ENCODE measurements at regions not wholly inside any gene's neighbourhood (a gene's known extent, or its start where the extent isn't known, plus 50 kb on each side); places are given as distances from the start of the nearest gene placed in this dataset.

DNA sequence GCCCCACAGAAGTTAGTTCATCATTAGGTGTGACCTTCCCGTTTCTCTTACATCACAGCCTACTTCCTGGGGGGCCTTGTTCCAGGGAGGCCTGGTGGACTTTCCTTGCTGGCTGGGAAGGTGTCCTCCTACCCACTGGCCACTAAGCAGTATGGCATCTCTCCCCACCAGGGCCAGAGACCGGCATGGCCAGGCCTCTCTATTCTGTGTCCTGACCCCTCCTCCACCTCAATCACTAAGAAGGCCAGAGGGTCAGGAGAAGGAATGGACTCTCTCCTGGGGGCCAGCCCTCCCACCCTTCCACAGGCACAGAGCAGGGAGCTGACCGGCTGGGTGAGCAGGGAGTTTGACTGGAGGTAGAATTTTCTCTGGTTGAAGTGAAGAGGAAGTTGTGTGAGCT is 81.9 kb downstream of the PJA1 start:
- no peak for DNase-seq

DNA sequence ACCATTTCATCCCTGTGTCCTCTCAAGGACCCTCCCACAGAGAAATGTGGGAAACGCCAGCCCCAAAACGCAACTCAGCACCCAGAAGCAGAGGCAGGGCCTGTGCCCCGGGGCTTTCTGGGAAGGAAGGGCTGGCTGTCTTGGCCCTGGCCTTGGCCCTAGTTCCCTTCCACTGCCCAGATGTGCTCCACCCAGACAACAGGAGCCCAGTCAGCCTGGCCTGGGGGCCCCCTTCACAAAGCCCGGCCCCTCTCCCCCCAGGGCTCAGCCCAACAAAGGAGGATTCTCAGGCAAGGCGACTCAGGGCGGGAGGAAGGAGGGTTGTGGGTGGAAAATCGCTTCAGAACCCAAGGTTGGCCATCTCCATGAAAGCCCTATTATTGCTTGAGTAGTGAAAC is 82.5 kb downstream of the PJA1 start:
- no peak for DNase-seq

DNA sequence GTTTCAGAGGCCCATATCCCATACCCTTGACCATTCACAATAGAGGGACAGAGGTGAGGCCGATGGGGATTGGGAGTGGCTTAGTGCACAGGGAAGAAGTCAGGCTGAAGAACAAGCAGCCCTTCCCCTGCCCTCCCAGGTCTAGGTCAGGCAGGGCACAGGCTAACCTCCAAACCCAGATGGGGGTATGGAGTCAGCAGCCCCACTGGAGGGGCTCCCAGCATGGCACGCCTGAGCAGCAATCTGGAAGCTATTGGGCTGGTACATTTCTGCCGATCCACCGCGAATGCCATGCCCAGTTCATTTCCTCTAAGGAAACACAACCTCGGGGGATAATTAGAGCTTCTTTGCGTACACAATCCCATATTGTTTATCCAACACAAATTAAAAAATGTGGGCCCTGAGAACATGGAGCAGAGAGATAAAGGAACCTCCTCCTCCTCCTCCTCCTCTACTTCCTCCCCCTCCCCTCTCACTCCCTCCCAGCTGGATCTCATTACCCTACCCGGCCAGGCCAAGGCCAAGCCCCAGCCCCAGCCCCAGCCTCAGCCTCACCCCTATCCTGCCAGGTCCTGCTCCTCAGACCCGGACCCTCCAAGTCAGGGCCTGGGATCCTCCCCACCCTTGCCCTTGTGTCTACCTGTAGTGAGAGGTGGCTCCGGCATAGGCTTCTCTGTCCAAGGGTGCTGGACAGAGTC is 83.0 kb downstream of the PJA1 start:
- no peak for DNase-seq

DNA sequence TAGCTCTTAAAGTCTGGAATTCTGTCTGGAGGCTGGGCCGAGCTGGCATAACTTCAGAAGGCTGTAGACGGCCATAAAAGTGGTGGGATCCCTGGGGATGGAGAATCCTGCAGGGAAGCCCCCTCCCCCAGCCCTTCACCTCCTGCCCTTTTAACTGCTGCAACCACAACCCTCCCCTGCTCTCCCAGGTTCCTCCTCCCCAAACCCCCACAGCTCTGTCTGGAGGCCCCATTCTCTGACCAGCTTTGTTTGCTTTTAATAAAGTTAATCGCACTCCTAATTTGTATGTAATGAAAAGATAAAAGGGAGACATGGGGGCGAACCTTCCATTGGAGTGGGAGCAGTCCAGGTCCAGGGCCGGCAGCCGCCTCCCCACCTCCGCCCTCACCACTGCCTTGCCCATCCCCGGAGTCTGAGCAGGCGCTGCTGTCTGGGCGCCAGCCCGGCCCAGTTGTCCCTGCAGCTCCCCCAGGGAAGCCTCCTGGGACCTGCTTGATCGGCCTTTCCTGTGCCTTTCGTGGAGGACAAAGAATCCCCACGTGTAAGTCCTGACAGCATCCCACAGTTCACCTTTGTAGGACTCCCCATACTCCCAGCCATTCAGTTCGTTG is 84.3 kb downstream of the PJA1 start:
- no peak for DNase-seq

DNA sequence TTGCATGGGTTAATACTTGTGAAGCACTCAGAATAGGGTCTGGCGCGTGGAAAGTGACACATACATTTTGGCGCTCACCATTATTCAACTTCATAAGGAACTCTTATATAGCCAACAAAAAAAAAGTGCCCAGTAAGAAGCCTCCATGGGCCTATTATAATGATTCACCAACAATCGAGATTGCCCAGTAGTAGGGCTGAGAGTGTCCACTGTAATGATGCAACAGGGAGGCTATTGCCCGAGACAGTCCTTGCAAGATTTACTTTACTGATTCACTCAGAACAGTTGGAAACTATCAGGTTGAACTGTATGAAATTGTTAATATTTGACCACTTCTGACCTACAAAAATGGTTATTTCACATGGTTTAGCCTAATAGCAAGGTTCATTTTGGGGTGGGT is 86.0 kb downstream of the PJA1 start:
- no peak for DNase-seq

DNA sequence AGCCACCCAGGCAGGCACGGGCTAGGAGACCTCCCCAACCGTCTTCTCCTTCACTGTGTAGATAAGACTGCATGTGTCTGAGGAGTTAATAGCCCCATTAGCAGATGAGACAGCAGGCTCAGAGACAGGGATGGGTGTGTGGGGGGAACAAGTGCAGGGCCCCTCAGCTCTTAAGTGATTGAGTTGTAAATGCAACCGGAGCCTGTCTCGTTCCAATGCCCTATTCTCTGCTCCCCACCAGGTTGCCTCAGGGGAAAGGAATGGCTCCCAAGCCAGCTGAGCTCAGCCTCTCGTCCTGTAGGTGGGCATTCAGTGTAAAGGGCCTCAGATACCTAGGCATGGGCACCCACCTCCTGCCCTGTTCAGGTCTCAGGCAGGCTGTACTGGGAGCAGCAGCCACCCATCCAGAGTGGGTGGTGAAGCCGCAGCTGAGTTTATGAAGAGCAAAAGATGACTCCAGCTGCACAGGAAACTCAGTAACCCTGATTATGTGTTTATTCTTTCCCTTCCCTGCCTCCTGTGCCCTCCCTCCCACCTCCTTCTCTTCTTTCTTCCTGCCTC is 87.3 kb downstream of the PJA1 start:
- no peak for DNase-seq

DNA sequence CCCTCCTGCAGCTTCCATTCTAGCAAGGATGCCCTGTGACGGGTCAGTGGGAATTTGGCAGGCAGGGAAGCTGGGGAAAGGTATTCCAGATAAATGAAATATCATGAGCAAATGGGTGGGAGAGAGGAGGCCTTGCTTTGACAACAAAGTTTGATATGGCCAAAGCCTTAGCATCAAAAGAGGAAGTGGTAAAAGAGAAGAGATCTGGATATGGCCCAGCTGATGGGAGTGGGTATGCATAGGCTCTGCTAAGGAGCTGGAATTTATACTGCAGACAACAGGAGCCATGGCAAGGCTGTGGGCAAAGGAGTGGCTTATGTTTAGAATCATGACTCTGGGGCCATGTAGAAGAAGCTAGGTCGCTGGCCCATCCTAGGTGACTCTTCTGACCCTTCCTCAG is 89.2 kb downstream of the PJA1 start:
- no peak for DNase-seq

DNA sequence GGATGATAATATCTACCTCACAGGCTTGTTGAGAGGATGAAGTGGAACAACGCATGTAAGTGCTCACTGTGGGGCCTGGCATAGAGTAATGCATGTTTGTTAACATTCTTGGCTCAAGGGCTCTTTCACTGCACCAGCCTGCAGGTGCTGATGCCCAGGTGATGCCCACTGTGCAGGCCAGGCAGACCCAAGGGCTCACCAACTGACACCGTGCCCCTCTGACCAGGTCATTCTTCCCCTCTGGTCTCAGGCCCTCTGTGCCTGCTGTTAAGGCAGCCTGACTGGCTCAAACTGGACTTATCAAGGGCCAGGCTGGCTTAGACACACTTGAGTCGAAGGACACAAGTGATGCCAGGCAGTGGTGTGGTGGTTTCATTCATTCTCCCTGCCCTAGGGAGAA is 90.5 kb downstream of the PJA1 start:
- DNase-seq: no peak

DNA sequence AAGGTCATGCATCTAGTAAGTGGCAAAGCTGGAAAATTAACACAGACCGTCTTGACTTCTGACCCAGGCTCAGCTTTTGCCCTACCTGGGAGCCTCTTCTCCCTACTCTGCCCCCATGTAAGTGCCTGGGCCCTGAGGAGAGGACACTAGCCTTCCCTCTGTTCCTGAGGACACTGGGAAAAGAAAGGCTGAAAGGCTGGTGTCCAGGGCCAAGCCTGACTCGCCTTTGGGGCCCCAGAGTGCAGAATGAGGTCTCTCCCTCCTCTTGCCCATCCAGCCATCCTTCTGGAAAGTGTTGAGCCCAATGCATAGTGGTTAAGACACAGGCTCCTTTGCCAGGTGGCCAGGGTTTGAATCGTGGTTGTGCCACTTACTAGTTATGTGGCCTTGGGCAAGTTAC is 91.5 kb downstream of the PJA1 start:
- no peak for DNase-seq

DNA sequence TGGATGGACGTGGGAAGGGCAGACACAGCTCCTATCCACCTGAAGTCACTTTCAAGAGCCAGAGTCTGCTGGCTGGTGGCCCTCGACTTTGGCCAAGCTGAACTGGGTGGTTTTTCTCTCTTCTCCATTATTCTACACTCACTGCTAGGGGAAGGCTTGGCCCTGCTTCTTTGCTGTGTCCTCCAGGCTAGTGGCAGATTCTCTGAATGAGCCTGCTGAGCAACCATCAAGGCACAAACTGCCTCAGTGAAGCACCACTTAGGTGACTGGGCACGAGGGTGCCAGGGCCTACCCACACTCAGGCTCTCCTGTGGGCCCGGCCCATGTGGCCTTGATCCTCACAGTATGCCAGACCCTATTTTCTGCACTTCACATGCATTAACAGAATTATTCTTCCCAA is 92.0 kb downstream of the PJA1 start:
- no peak for DNase-seq

DNA sequence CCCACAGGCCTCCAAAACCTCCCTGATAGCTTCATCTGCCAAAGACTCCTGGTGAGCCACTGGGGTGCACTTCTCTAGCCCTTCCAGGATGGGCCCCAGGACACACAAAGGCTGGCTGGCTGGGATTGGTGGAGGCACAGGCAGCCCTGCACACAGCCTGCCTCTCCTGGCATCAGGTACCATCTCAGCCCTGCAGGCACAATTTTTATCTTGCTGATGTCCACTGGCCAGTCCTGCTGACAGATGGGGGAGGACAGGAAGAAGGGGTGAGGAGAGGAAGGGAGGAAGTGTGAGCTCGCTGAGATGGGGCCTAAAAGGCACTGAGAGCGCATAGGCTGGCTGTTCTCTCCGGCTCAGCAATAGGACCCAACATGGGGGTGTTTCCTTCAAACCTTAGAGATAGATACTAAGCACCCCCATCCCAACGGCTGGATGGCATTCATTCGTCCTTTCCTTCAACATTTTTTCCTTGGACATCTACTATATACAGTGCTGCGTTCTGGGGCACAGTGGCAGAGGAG is 92.7 kb downstream of the PJA1 start:
- no peak for DNase-seq

DNA sequence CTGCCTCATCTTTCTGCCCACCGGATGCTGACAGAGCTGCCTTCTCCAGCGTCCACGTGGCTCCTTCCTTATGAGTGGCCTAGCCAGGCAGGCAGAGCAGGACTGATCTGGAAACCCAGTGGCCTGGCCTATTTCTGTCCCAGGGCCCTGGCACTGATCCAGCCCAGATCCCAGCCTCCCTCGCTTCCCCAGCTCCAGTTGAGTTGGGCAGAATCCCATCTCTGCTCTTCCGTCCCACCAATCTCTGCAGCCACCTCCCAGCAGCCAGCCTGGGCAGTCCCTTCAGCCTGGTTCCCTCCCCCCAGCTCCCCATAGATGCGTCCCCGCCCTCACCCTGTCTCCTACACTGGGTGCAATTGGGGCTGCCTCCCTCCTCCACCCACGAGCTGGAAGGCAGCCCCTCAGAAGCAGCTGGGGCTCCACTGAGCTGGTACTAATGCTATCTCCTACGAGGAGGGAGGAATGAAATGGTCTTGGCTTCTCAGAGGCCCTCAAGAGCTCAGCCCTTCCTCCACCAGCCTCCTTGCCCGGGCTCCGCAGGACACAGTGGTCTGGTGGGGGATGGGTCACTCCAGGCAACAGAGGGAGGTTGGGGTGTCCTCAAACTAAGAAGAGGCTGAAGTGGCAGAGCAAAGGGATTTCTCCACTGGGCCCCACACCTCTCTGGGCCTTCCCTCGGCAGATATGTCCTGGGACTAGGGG is 94.2 kb downstream of the PJA1 start:
- no peak for DNase-seq

DNA sequence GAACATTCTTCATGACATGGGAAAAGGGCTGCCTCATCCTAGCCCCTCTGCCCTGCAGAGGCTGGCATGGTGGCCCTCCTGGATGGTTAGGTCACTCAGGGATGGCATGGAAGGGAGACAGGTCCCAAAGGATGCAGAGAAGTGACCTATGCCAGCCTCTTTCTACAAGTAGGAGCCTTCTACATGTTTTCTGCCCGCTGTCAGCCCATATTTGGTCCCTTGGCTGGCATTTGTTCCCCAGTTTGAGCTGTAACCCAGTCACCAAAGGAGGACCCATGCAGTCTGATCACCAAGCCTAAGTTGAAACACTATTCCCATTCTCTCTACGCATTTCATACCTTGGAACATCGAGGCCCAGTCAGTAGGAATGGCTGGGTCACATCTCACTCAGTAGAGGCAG is 95.4 kb downstream of the PJA1 start:
- DNase-seq: no peak

DNA sequence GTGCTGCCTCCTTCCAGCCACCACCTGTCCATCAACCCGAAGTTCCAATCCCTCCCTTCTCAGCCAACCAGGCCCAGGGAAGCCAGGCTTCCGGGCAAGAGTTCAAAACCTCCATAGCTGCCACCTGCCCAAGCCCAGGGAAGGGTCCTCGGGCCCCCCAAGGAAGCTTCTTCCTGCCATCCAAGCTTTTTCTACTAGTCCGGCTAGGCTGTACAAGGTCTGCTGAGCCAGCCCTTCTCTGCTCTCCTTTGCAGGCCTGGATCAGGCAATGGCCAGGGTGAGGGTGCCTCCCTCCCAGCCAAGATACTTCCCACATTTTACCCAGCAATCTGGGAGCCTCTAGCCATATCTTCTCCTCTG is 96.2 kb downstream of the PJA1 start:
- DNase-seq: no peak

DNA sequence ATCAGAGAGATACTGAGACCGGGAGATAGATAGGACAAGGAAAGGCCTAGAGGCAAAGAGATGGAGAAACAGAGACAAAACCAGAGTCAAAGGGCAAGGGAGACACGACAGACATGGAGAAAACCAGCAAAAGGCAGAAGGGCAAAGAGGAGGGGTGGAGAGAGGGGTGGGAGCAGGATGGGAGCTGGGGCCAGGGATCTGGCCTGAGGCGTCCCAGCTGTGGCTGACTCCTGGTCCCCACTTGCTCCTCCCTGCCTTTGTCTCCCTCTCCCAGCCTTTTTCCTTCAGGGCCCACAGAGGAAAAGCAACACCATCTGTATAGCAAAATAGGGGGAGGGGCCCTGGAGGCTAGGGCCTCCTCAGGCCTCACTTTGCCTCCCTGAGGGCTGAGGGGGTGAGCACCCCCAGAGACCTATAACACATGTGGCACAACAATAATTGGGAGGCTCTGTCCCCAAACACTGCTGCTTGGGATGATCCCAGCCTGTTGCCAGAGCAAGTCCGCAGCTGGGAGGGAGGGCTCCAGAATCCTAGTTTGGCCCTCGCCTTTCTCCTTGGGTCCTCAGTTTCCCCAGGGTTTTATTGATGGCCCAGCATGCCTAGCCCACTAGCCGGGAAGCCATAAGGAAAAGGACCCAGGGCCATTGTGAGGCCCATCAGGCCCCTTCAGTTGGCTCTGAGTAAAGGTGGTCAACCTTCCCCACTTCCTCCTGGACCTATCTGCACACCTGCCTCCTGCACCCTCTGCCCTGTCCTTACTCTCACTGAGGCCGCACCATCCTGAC is 96.8 kb downstream of the PJA1 start:
- DNase-seq: no peak

DNA sequence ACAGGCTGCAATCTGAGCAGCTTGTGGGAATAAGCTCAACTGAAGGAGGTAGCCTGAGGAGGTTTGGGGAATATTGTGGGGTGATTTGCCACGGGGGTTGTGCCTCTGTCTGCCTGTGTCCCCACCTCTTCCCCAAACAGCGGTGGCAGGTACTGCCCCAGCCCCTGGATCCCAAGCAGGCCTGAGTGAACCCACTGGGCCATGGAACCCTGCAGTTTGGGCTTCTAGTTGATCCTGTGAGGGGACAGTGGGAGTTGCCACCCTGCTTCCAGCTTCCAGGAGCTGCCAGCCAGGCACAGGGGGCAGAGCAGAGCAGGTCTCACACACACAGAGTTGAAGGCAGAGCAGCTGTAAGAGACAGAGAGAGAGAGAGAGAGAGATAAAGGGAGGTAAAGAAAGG is 97.4 kb downstream of the PJA1 start:
- no peak for DNase-seq

DNA sequence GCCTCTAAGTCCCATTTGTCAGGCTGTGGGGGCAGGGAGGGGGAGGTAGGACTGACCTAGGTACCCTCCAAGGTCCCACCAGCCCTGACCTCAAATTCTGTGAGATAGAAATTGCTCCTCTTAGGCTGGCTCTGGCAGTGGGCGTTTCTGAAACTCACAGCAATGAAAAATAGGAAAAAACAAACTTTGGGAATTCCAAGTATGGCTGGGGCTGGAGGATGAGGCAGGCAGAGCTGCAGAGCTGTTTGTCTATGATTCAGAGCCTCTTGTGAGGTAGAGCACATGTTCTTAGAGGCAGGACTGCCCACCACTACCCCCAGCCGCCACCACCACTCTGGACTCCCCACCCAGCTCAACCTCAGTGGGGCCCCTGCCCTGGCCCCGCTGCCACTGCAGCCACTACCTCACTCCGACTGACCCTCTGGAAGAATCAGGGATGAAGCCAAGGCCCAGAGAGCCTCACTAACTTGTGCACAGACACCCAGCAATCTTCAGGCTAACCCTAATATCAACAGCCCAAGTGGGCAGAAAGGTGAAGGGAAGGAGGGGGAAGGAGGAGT is 98.2 kb downstream of the PJA1 start:
- DNase-seq: no peak

DNA sequence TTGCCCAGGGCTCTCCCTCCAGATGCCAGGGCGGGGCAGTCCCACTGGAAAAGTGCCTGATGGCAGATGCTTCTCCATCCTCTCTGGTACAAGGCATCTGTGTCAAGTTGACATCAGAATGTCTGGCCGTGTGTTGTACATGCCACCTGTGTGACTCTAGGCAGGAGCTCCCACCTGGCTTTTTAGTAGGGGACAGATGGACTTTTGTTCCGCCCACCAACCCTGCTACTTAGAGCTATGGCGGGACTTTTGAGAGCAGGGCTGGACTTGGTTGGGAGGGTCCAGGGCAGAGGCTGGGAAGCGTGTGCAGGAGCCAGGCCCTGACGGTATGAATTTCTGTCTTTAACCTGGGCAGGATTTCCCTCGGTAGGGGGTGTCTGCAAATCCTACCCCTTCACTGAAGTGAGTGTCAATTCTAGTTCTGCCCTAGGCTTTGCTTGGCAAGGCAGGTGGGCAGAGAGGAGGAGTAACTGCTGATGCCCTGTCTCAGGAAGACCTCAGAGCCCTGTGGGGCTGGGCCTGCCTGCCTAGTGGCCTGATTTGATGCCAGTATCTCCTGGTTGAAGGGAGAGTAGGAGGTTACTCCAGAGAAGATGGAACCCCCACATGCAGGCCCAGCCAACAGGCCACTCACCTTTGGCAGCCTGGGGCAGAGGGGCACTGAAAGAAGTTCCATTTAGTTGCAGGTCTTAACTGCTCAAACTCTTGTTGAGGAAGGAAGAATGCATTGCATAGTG is 99.1 kb downstream of the PJA1 start:
- DNase-seq: no peak

DNA sequence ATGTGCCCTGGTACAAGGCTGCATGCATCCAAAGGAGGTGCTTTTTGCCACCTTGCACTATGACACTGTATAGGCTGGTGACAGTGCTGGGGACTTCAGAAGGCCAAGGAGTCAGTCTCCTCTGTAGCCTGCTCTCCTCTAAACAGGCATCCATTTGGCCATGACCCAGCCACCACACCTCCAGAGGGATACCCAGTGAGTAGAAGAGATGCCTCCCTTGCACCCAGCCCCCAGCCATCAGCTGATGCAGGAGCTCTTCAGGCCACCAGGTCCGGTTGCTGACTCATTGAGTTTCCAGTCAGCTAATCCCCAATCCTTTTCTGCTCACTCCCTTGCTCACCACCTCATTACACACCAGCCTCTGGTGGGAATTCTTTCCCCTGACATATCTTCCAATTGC is 99.8 kb downstream of the PJA1 start:
- no peak for DNase-seq

DNA sequence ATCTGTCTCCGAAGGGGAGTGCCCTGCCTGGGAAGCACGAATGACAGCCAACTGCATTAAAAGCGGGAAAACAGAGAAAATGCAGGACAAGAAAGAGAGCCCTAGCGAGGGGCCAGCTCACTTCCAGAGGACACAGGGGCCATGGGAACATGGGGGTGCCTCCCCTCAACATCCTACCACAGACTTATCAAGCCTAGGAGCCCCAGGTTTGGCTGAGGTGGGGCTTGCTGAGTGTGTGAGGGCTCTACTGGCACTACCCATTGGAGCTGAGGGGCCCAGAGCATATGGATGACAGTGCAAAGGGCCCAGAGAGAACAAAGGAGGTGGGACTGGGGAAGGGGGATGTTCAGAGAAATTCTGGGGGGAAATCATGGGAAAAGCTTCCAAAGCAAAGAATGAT is 101.8 kb downstream of the PJA1 start:
- no peak for DNase-seq

DNA sequence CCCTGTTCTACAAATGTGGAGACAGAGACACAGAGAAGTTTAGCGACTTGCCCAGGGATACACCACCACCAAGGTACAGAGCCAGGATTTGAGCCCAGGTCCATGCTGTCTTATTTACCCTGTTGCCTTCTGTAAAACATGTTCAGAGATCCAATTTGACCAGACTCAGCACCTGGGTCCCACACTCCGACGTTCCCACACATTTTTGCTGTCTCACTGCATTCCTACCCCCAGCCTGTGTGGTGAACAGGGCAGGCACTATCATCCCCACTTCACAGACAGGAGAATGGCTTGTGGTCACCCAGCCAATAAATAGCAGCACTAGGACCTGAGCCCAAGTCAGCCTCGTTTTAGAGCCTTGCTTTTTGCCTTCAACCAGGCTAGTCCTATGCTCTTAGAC is 102.8 kb downstream of the PJA1 start:
- no peak for DNase-seq
